ENCODE measurements at regions not wholly inside any gene's neighbourhood (a gene's known extent, or its start where the extent isn't known, plus 50 kb on each side); places are given as distances from the start of the nearest gene placed in this dataset.

- TF ChIP-seq POLR2A (IDR thresholded peaks at IDR 0.05; ENCODE audit: low read depth, low read length), result no peak
- no peak for TF ChIP-seq POLR2AphosphoS5 (IDR thresholded peaks at IDR 0.05; ENCODE audit: low read depth, low read length)
Observed at GRCh38 chr14:84686550-84686949, 843.4 kb upstream of the FLRT2 start.
